ENCODE measurements at regions not wholly inside any gene's neighbourhood (a gene's known extent, or its start where the extent isn't known, plus 50 kb on each side); places are given as distances from the start of the nearest gene placed in this dataset.

GRCh38 chr12:107351109-107351508 is 257.8 kb upstream of the CRY1 start:
- DNase-seq = no peak

- DNase-seq = no peak
Measured at GRCh38 chr12:107351713-107352112, 258.4 kb upstream of the CRY1 start.

- DNase-seq = no peak
Measured at GRCh38 chr12:107352347-107353081, 259.2 kb upstream of the CRY1 start.

- DNase-seq = no peak
Measured at GRCh38 chr12:107353312-107353711, 260.0 kb upstream of the CRY1 start.

- no peak for DNase-seq
Measured at GRCh38 chr12:107355004-107355565, 261.7 kb upstream of the CRY1 start.

GRCh38 chr12:107355612-107356011 is 262.3 kb upstream of the CRY1 start:
- no peak for DNase-seq

- DNase-seq = no peak
Measured at GRCh38 chr12:107356266-107356936, 263.1 kb upstream of the CRY1 start.

- DNase-seq = no peak
Measured at GRCh38 chr12:107356937-107357295, 263.6 kb upstream of the CRY1 start.

- DNase-seq = peak; percentile 33
Measured at GRCh38 chr12:107359382-107359781, 266.0 kb upstream of the CRY1 start.

GRCh38 chr12:107360033-107360432 is 266.7 kb upstream of the CRY1 start:
- no peak for DNase-seq

GRCh38 chr12:107360482-107360881 is 267.1 kb upstream of the CRY1 start:
- DNase-seq = no peak

GRCh38 chr12:107361970-107362369 is 268.6 kb upstream of the CRY1 start:
- no peak for DNase-seq

GRCh38 chr12:107362960-107363359 is 269.6 kb upstream of the CRY1 start:
- DNase-seq = no peak

- no peak for DNase-seq
Measured at GRCh38 chr12:107364875-107365518, 271.6 kb upstream of the CRY1 start.

- DNase-seq = no peak
Measured at GRCh38 chr12:107365703-107366102, 272.4 kb upstream of the CRY1 start.

GRCh38 chr12:107366322-107366721 is 273.0 kb upstream of the CRY1 start:
- DNase-seq = no peak

- DNase-seq = no peak
Measured at GRCh38 chr12:107368586-107368985, 275.2 kb upstream of the CRY1 start.

GRCh38 chr12:107369006-107369405 is 275.7 kb upstream of the CRY1 start:
- DNase-seq = no peak

- no peak for DNase-seq
Measured at GRCh38 chr12:107369679-107370078, 276.3 kb upstream of the CRY1 start.

- no peak for DNase-seq
Measured at GRCh38 chr12:107372229-107372658, 278.9 kb upstream of the CRY1 start.

GRCh38 chr12:107373238-107373809 is 280.0 kb upstream of the CRY1 start:
- no peak for DNase-seq

- no peak for DNase-seq
Measured at GRCh38 chr12:107374161-107374840, 281.0 kb upstream of the CRY1 start.

- DNase-seq = no peak
Measured at GRCh38 chr12:107375231-107375630, 281.9 kb upstream of the CRY1 start.

All from femur (tissue), 1 donor.